ENCODE measurements at regions not wholly inside any gene's neighbourhood (a gene's known extent, or its start where the extent isn't known, plus 50 kb on each side); places are given as distances from the start of the nearest gene placed in this dataset.

- TF ChIP-seq BHLHE40 (IDR thresholded peaks at IDR 0.05; ENCODE audit: borderline replicate concordance) (no peak), FOXK2 (IDR thresholded peaks at IDR 0.05) (no peak), LEF1 (IDR thresholded peaks at IDR 0.05; ENCODE audit: borderline replicate concordance) (no peak), ARNT (IDR thresholded peaks at IDR 0.05) (no peak), SUZ12 (IDR thresholded peaks at IDR 0.05) (no peak), FOXM1 (IDR thresholded peaks at IDR 0.05; ENCODE audit: borderline replicate concordance) (no peak), SP1 (IDR thresholded peaks at IDR 0.05) (no peak), FOXA1 (IDR thresholded peaks at IDR 0.05) (no peak), PKNOX1 (IDR thresholded peaks at IDR 0.05) (no peak), TARDBP (IDR thresholded peaks at IDR 0.05) (no peak), ZNF384 (IDR thresholded peaks at IDR 0.05) (no peak), ELF4 (IDR thresholded peaks at IDR 0.05) (no peak)
Observed at GRCh38 chr2:60095903-60096302, 457.6 kb downstream of the BCL11A start.

Measured in HEK293T (cell line).